CD4-positive, alpha-beta T cell treated with Interleukin-6 for 4 hours (primary cell): ENCODE measurements at regions not wholly inside any gene's neighbourhood (a gene's known extent, or its start where the extent isn't known, plus 50 kb on each side); places are given as distances from the start of the nearest gene placed in this dataset.

Source experiments
- DNase-seq: peaks from one replicate; pipeline ENCODE4 v3.0.0-alpha.2; 2020; ENCODE audit warnings: mixed read lengths

DNA sequence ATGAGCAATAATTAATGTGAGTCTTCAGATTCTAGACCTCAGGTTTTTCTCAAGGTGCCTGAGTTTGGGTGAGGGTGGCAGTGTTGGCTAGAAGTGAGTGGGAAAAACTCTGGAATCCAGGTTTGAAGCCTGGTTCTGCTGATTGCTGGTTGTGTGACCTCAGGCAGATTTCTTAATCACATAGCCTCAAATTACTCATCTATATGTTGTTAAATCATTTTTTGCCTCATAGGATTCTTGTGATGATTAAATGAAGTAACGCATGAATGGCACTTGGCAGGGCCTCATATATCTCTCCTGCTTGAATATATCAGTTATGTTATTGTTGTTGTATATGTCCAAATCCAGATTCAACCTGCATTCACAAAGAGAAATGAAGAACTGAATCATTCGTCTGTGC lies 60.5 kb downstream of the NR2F2 start:
- DNase-seq: no peak

- no peak for DNase-seq
Observed at GRCh38 chr15:96392380-96393208, 62.1 kb downstream of the NR2F2 start.

- no peak for DNase-seq
Observed at GRCh38 chr15:96393209-96393513, 62.7 kb downstream of the NR2F2 start.

DNA sequence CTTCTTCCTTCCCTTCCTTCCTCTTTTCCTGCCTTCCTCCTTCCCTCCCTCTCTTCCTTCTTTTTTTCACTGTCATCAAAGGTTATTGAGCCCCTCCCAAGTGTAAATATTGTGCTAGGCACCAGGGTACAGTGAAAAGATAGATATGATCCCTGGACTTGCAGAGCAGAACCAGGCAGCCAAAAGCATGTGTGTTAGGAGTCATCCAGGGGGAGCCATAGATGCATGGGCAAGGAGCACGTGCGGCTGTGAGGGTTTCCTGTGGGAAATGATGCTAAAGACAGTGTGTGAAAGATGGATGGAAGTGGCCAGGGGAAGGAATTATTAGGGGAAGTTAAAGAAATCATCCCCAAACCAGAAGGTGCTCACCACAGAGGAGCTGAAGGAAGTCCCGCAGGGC lies 65.2 kb downstream of the NR2F2 start:
- no peak for DNase-seq

- DNase-seq: no peak
Observed at GRCh38 chr15:96398776-96399175, 68.3 kb downstream of the NR2F2 start.

DNA sequence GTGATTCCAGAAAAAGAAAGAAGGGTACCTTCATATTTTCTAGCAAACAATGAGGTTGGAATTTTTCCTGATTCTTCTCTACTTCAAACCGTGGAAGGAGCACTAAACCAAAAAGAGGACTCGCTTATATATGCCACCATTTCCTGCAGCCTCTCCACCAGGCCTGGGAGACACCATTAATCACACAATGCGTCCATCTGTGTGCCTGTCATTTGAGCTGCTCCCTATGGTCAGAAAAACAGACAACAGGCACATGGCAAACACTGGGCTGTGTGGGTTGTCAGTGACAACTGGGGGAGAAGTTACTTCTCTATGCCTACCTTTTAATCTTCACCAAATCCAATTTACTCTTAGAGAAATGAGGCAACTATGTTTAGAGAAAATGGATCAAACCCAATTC lies 71.9 kb downstream of the NR2F2 start:
- no peak for DNase-seq

GRCh38 chr15:96403071-96403470 lies 72.6 kb downstream of the NR2F2 start:
- DNase-seq: no peak

DNA sequence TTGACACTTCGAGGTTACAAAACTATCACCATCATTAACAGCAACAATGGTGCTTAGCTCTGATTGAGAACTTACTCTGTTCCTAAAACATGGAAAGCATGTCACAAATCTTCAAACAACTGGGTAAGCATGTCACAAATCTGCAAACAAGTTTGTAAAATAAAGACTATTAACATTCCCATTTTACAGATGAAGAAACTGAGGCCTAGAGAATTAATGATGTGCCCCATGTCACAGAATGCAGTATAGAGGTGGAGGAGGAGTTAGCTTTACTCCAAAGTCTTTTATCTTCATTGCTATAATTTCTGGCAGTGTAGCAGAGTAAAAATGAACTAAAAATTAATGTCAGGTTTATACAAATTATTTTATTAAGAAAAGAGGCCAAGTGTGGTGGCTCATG lies 73.4 kb downstream of the NR2F2 start:
- no peak for DNase-seq

DNA sequence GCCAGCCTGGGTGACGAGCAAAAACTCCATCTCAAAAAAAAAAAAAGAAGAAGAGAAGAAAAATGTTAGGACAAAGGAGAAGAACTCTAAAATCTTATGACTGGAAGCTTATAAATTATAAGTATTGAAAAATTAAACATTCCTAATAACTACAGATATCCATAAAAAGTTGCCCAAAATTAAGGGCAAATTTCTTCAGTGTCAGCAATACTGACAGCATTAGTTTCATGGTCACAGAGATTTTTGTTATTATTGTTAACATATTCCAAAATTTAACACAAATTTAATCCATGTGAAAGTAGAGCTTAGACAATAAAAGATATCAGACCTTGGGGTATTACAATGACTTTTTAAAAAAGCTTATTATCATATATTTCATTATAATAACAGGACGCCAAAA lies 74.1 kb downstream of the NR2F2 start:
- no peak for DNase-seq

DNA sequence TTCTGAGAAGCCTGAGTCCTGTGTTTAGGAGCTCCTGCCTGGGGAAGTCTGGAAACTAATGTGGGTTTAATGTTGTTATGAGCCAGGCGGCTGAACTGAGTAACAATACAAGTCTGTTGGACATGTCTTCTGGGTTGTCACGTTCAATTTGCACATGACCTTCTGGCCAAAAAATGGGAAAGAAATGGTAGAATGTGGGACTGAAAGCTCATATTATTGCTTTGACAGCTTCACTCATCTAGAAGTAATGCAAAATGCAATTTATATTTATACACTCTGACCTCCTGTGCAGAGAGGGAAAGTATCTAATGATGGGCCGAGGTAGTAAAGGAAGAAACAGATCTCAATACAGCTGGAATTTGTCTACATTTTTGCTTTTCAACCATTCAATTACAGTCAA lies 75.8 kb downstream of the NR2F2 start:
- DNase-seq: no peak

- DNase-seq: no peak
Observed at GRCh38 chr15:96406701-96407100, 76.2 kb downstream of the NR2F2 start.

GRCh38 chr15:96407482-96407881 lies 77.0 kb downstream of the NR2F2 start:
- DNase-seq: no peak

GRCh38 chr15:96408591-96409183 lies 78.2 kb downstream of the NR2F2 start:
- DNase-seq: no peak

DNA sequence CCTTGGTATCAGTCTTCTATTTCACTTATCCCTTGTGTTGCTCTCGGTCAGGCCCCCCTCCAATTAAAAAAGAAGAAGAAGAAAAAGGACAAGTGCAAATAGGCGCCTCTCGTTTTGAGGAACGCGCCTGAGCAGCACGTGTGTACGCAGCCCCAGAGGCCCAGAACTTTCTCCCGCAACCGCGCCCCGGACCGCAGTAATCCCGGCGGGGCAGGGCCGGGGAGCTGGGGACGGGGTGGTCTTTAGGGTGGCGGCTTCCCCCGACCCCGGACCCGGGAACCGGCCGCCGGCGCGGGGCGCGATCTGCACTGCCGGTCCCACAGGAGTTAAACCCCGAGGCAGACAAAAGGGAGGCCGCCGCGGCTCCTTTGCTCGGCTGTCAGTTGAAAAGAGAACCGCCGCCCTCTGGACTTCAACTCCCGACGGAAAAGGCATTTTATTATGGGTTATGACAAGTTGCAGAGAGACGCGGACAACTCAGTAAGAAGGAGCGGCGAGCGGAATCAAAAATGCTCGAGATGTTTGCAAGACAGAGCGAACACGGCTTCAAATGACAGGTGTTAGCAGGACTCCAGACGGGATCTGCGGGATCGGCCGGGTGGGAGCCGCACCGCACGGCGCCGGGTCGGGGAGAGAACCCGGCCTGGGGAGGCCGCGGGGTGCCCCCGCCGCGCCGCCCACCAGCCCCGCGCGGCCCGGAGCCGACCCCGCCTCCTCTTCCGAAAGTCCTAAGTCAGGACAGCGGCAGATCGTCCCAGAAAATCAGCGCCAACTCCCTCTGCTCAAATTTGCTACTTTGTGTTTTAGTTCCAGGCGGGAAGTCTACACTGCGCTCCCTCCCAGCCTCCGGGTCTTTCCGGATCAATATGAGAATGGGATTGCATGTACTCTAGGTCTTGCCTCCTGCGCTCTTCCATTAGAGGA lies 79.0 kb downstream of the NR2F2 start:
- no peak for DNase-seq

- DNase-seq: no peak
Observed at GRCh38 chr15:96410175-96411055, 79.9 kb downstream of the NR2F2 start.

GRCh38 chr15:96411056-96412031 lies 80.8 kb downstream of the NR2F2 start:
- no peak for DNase-seq

GRCh38 chr15:96412045-96412905 lies 81.8 kb downstream of the NR2F2 start:
- no peak for DNase-seq

DNA sequence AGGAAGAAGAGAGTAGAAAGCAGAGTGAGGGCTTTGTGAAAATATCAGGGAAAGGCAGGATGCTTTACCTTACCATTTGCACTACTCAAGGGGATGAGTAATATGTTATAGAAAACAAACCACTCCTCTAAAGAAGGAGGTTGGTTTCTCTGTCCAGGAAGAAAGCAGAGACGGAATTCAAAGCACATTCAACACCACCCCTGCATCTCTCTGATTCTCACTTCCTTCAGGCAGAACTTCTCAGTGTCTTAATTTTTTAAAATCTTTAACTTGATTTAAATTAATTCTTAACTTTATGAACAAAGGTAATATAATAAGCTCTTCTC lies 82.4 kb downstream of the NR2F2 start:
- DNase-seq: no peak

- DNase-seq: no peak
Observed at GRCh38 chr15:96413657-96414056, 83.2 kb downstream of the NR2F2 start.

DNA sequence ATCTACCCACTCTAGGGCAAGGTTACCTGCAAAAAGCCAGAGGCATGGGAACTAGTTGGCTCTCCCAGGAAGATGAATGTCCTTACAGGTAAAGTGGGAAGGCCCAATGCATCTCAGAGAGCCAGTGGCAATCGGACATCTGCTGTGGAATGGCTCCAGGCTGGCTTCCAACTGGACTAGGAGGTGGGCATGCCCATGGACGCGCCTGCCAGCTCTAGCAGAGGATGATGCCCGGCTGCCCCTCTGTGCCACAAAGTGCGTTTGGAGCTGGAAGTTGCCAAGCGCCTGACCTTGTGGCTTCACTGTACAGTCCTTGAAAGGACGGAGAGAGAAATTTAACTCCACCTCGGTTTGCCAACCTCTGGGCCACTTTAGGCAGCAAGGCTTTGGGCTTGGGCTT lies 84.4 kb downstream of the NR2F2 start:
- no peak for DNase-seq
